CD4-positive, alpha-beta T cell (primary cell): ENCODE measurements at regions not wholly inside any gene's neighbourhood (a gene's known extent, or its start where the extent isn't known, plus 50 kb on each side); places are given as distances from the start of the nearest gene placed in this dataset.

Experiments used
- ATAC-seq: fragments of 200-7000 bp; cut with Tn5 transposase; one replicate; pipeline ENCODE4 v1.10.0; 2022; ENCODE audit warnings: mild to moderate bottlenecking; ENCODE audit not compliant: poor library complexity
- CTCF ChIA-PET: fragments of 350-600 bp; sonication (Branson Sonifier 250); formaldehyde crosslinking; loops from one replicate; lab custom pipeline; 2021; ENCODE audit warnings: antibody characterized with exemption, inconsistent platforms; lab: Charles Lee
- POLR2A ChIA-PET: fragments of 350-600 bp; sonication (Branson Sonifier 250); formaldehyde crosslinking; loops from one replicate; lab custom pipeline; 2021; ENCODE audit warnings: antibody characterized with exemption, inconsistent platforms; lab: Charles Lee
- DNase-seq, 14 experiments: peaks; one replicate each; pipeline ENCODE4 v3.0.0-alpha.2; 2013 to 2020; ENCODE audit warnings: mixed read lengths in 2 of 14
- H3K27ac ChIP-seq, 2 donors: one replicate each; pipeline versions ENCODE4 v1.5.1 to v1.7.0; 2013; ENCODE audit warnings: low read length in 2 of 2, low read depth in 1 of 2, mild to moderate bottlenecking in 1 of 2
- H3K27me3 ChIP-seq, 2 experiments: 1 replicate in 1 of 2; 2 replicates in 1 of 2; pipeline versions ENCODE4 v1.6.1 to v1.7.0; 2013; ENCODE audit warnings: low read length in 2 of 2, control low read depth in 1 of 2, mild to moderate bottlenecking in 1 of 2, moderate library complexity in 1 of 2; ENCODE audit not compliant: insufficient read depth in 2 of 2, control insufficient read depth in 1 of 2
- H3K36me3 ChIP-seq: one replicate; pipeline ENCODE4 v1.6.1; 2013; ENCODE audit warnings: low read length, control low read depth; ENCODE audit not compliant: insufficient read depth
- H3K4me1 ChIP-seq: one replicate; pipeline ENCODE4 v1.6.1; 2013; ENCODE audit warnings: low read length, control low read depth; ENCODE audit not compliant: insufficient read depth
- H3K4me3 ChIP-seq: one replicate; pipeline ENCODE4 v1.5.1; 2013; ENCODE audit warnings: mild to moderate bottlenecking, low read length, moderate library complexity
- H3K9me3 ChIP-seq, 2 experiments: 1 replicate in 1 of 2; 2 replicates in 1 of 2; pipeline versions ENCODE4 v1.6.1 to v1.7.0; 2013; ENCODE audit warnings: low read length in 2 of 2, mild to moderate bottlenecking in 2 of 2, control low read depth in 1 of 2, moderate library complexity in 1 of 2; ENCODE audit not compliant: control insufficient read depth in 1 of 2, insufficient read depth in 1 of 2
- H3K27ac Mint-ChIP-seq: one replicate; pipeline ENCODE4 v1.8.0; 2020; ENCODE audit warnings: mixed read lengths
- H3K27me3 Mint-ChIP-seq: one replicate; pipeline ENCODE4 v1.8.0; 2021; ENCODE audit warnings: mixed read lengths
- H3K36me3 Mint-ChIP-seq: one replicate; pipeline ENCODE4 v1.8.0; 2021; ENCODE audit warnings: low read depth, mixed read lengths
- H3K4me1 Mint-ChIP-seq: one replicate; pipeline ENCODE4 v1.8.0; 2021; ENCODE audit warnings: low read depth, mixed read lengths
- H3K4me3 Mint-ChIP-seq: one replicate; pipeline ENCODE4 v1.8.0; 2020; ENCODE audit warnings: mild to moderate bottlenecking, mixed read lengths
- H3K9me3 Mint-ChIP-seq: one replicate; pipeline ENCODE4 v1.8.0; 2020; ENCODE audit warnings: mixed read lengths
- intact Hi-C, 2 experiments: fragments of 100-400 bp; cut with DNase I in 1 of 2; cut with micrococcal nuclease in 1 of 2; formaldehyde crosslinking; loops; one replicate each; pipeline versions ENCODE4 v1.15.1 to v1.9.0; 2023 to 2025; cut with DNase I, micrococcal nuclease
- TF ChIP-seq, protein P1 (sequence below): fragments of 200-600 bp; IDR thresholded peaks from one replicate; pipeline ENCODE4 v1.8.0; 2022; ENCODE audit warnings: antibody characterized with exemption, mild to moderate bottlenecking

DNA sequence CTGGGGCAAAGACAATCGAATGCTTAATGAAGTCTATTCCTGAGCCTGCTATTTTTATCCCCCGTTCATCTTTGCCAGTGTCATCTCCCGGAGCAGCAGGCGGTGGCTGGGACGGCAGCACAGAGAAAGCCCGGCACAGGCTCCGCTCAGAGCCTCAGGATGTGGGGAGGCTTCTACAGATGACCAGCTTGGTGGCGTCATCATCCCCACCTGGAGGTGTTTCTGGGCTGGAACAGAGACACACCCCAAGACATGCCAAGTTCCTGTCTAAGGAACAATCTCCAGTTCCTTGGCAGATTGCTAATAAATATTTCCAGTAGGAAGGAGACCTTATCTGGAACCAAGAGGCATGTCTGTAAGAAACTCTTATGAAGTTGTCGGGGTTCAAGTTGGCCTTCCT, 552.4 kb upstream of the MGMT start:
- POLR2A ChIA-PET: no interaction called here
- peaks cover 0 to 10% of the 10 kb centered on the region in 2 experiments for H3K9me3 ChIP-seq
- H3K27me3 Mint-ChIP-seq: no peaks in the 10 kb centered on the region
- no peaks in the 10 kb centered on the region for H3K9me3 Mint-ChIP-seq
- no peaks in the 10 kb centered on the region for H3K36me3 Mint-ChIP-seq
- peaks cover 5% of the 10 kb centered on the region for H3K4me1 Mint-ChIP-seq
- no peaks in the 10 kb centered on the region for H3K36me3 ChIP-seq
- H3K4me3 ChIP-seq: no peak overlapping the region
- TF ChIP-seq, protein P1, sequence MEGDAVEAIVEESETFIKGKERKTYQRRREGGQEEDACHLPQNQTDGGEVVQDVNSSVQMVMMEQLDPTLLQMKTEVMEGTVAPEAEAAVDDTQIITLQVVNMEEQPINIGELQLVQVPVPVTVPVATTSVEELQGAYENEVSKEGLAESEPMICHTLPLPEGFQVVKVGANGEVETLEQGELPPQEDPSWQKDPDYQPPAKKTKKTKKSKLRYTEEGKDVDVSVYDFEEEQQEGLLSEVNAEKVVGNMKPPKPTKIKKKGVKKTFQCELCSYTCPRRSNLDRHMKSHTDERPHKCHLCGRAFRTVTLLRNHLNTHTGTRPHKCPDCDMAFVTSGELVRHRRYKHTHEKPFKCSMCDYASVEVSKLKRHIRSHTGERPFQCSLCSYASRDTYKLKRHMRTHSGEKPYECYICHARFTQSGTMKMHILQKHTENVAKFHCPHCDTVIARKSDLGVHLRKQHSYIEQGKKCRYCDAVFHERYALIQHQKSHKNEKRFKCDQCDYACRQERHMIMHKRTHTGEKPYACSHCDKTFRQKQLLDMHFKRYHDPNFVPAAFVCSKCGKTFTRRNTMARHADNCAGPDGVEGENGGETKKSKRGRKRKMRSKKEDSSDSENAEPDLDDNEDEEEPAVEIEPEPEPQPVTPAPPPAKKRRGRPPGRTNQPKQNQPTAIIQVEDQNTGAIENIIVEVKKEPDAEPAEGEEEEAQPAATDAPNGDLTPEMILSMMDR: no peak
- no peak overlapping the region for H3K4me3 Mint-ChIP-seq
- ATAC-seq (no peak), DNase-seq (no peak)
- intact Hi-C loops: no loop called here
- no peak overlapping the region for H3K27ac ChIP-seq
- H3K4me1 ChIP-seq: no peaks in the 10 kb centered on the region
- H3K27me3 ChIP-seq: no peaks in the 10 kb centered on the region
- CTCF ChIA-PET: no interaction called here
- no peak overlapping the region for H3K27ac Mint-ChIP-seq

DNA sequence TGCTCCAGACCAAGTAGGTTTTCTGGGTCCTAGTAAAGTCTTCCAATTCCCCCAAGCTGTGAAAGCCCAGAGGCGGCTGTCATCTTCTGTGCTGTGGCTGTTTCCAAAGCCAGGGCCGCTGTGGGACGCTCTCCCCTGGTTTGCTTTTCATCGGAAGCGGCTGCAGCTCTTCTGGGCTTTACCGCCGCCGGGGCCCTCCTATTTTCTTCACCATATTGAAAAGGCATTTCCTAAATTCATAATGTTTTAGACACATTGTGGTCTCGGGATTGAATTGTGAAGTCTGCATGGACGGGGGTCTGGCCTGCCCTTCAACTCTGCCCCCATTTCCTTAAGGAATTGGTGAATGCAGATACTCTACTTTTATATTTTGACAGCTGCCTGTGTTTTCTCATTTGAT, 551.4 kb upstream of the MGMT start:
- no peaks in the 10 kb centered on the region for H3K27me3 ChIP-seq
- H3K27me3 Mint-ChIP-seq: no peaks in the 10 kb centered on the region
- no peaks in the 10 kb centered on the region for H3K4me1 ChIP-seq
- intact Hi-C loops: no loop called here
- ATAC-seq (no peak), DNase-seq (no peak)
- H3K9me3 ChIP-seq: peaks cover 0 to 10% of the 10 kb centered on the region in 2 experiments
- CTCF ChIA-PET: no interaction called here
- POLR2A ChIA-PET: no interaction called here
- H3K27ac ChIP-seq: no peak overlapping the region
- no peak overlapping the region for H3K4me3 Mint-ChIP-seq
- H3K36me3 Mint-ChIP-seq: no peaks in the 10 kb centered on the region
- H3K27ac Mint-ChIP-seq: no peak overlapping the region
- TF ChIP-seq, protein P1: no peak
- peaks cover 5% of the 10 kb centered on the region for H3K4me1 Mint-ChIP-seq
- H3K36me3 ChIP-seq: no peaks in the 10 kb centered on the region
- no peak overlapping the region for H3K4me3 ChIP-seq
- no peaks in the 10 kb centered on the region for H3K9me3 Mint-ChIP-seq

DNA sequence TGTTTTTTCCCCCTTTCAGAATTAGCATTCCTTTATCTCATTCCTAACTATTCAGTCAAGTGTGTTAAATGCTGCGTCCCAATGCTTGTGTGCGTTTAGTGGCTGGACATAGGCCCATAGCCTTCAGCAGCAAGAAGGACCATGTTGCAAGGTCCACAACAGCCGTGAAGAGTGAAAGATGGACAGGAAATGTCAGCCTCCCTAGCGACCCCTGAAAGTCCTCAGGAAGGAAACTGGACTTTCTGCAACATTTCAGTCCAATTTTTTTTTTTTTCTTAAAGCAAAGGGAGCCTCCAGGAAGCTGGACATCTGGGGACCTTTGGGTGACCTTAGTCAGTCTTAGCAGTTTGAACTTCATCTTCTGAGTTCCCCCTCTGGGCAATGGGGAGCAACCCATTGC, 550.7 kb upstream of the MGMT start:
- POLR2A ChIA-PET: no interaction called here
- TF ChIP-seq, protein P1: no peak
- Mint-ChIP-seq H3K27ac (no peak overlapping the region), H3K36me3 (no peaks in the 10 kb centered on the region), H3K27me3 (no peaks in the 10 kb centered on the region), H3K4me3 (no peak overlapping the region), H3K4me1 (peaks cover 5% of the 10 kb centered on the region), H3K9me3 (no peaks in the 10 kb centered on the region)
- peaks cover 0 to 12% of the 10 kb centered on the region in 2 experiments for H3K9me3 ChIP-seq
- H3K36me3 ChIP-seq: no peaks in the 10 kb centered on the region
- DNase-seq: no peak
- intact Hi-C loops: no loop called here
- no peaks in the 10 kb centered on the region for H3K27me3 ChIP-seq
- H3K27ac ChIP-seq: no peak overlapping the region
- H3K4me1 ChIP-seq: no peaks in the 10 kb centered on the region
- H3K4me3 ChIP-seq: no peak overlapping the region
- CTCF ChIA-PET: no interaction called here
- ATAC-seq: no peak
